ENCODE measurements at regions not wholly inside any gene's neighbourhood (a gene's known extent, or its start where the extent isn't known, plus 50 kb on each side); places are given as distances from the start of the nearest gene placed in this dataset.

GRCh38 chr9:1929722-1930244, 85.4 kb upstream of the SMARCA2 start:
- no peak for TF ChIP-seq CTCF (IDR thresholded peaks at IDR 0.05; ENCODE audit: low read depth, low read length, missing input control)
- TF ChIP-seq ATF3 (IDR thresholded peaks at IDR 0.05), result no peak
- no peak for TF ChIP-seq YY1 (IDR thresholded peaks at IDR 0.05)

Data from liver (tissue), 3 donors.